ENCODE measurements at regions not wholly inside any gene's neighbourhood (a gene's known extent, or its start where the extent isn't known, plus 50 kb on each side); places are given as distances from the start of the nearest gene placed in this dataset.

DNA sequence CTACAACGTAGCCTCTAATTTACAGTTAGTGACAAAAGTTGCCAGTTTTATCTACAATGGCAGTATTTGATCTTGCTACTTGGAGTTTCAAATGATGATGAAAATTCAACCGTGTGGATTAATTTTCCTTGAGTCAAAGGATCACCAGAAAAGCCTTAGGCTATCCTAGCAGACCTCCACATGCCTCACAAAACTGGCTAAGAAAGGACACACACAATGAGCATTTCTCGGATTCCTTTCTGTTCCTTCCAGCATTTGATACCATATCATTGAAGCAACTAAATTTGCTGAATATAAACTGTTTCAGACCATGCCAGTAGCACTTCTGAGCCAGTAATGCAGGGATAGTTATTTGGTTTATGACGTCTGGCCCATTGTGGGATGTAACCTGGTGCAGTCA lies 587.4 kb upstream of the MDFIC2 start:
- no peak for DNase-seq

DNA sequence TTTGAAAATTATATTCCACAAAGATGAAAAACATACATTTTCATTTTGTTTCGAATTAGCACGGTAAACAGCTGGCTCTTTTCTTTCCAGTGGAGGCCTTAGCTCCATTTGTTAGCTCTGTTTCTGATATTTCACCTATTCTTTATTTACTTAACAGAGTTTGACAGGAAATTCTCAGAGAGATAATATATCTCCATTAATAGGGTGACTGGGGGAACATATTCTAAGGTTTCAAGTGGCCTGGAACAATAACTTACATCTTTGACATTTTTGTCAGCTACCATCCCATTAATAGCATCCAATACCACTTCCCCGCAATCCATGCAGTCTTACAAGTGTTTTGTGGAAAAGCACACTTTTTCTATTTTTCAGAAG lies 577.6 kb upstream of the MDFIC2 start:
- no peak for DNase-seq

DNA sequence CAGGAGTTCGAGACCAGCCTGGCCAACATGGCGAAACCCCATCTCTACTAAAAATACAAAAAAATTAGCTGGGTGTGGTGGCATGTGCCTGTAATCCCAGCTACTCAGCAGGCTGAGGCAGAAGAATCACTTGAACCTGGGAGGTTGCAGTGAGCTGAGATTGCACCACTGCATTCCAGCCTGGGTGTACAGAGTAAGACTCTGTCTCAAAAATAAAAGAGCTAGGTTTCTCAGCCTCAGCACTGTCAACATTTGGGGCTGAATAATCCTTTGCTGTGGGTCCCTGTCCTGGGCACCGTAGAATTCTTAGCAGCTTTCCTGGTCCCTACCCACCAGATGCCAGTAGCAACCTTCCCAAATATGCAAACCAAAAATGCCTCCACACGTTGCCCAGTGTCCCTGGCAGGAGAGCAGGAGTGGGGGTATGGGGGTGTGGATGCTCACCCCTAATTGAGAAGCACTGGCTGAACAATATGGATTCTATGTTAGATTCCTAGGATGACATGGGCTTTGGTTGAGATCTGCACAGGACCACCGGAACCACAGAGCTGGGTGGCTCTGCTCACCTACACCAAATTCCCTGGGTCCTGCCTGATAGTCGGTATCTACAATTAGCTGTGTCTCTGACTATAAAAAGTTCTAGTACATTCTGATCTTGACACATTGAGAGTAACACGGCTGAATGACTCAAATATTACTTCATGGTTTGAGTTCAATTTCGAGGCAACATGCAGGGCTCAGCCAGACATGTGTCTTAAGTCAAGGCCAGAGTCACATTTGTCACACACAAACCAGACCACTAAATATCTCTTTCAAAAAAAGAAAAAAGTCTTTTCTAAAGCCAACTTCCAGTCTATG lies 577.0 kb upstream of the MDFIC2 start:
- no peak for DNase-seq

DNA sequence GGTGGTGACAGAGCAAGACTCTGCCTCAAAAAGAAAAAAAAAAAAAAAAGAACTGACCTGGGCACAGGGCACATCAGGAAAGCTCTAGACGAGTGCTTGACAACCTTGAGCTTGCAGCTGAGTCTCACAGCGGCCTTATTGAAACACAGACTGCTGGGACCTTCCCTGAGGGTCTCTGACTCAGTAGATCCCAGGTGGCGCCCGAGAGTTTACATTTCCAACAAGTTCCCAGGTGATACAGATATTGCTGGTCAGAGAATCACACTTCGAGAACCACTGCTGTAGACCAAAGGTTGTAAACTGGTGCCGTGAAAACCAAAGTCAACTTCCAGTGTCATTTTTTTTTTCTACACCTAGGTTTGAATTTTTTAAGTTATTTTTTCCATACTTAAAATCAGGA lies 573.2 kb upstream of the MDFIC2 start:
- no peak for DNase-seq

DNA sequence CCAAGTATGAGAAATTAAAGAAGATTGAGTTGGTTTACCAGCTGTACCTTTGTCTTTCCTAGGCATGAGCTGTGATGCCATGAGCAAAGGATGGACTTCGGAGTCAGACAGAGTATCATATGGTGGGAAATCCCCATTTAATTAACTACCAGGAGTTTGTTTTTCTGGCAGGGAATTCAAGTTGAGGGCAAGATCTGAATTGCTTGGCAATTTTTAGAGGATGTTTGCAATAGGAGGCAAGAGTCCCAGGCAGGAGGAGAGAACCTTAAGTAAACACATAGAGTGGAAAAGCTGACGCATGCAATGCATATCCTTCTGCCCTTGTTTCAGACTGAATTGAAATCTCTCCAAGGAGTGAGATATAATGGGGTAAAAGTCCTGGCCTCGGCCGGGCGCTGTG lies 569.7 kb upstream of the MDFIC2 start:
- no peak for DNase-seq

DNA sequence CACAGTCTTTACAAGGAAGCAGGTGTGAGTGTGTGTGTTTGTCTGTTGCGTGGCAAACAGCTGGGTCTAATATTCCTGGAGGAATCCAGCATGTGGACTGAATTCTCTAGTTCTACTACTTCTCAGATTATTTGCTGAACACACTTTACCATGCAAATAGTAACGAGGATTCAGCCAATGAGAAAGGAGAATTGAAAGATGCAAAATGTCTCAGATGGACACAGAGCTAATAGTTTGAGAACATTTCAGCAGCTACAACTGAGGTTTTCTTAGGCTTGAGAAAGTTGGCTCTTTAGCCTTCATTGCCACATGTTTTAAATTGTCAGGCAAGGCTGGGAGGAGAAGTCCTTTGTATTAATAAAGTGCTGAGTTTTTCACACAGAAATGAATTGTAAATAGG lies 568.0 kb upstream of the MDFIC2 start:
- no peak for DNase-seq

DNA sequence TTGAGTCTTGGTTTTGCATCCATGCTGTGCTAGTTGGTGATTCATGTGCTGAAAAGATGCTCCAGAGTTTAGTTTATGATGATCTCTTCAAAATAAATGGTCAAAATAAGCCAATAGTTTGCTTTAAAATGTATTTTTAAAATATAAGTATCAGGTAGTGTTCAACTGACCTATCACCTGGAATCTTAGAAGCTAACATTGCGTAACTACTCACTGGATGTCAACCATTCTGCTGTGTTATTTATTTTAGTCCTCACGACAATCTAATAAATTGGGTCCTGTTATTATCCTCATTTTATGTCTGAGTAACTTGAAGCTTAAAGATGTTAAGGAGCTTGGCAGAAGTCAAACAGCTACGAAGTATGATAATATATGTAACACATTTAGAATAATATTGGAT lies 563.7 kb upstream of the MDFIC2 start:
- no peak for DNase-seq

DNA sequence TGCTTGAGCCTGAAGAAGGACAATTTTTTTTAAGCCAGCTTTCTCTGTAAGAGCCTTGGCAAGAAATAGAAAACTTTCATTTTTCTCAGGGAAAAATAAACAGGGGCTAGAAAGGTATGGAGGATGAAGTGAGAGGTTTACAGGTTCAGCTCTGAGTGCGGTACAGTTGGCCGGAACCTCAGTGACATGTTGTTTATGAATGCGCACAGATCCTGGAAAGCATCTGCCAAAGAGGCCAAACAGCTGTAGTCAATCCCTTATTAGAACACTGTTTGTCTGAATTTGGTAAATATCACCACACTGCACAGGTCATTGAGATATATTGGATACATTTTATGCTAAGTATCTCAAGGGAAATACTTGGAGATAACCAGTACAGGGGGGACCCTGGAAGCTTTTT lies 561.8 kb upstream of the MDFIC2 start:
- no peak for DNase-seq

DNA sequence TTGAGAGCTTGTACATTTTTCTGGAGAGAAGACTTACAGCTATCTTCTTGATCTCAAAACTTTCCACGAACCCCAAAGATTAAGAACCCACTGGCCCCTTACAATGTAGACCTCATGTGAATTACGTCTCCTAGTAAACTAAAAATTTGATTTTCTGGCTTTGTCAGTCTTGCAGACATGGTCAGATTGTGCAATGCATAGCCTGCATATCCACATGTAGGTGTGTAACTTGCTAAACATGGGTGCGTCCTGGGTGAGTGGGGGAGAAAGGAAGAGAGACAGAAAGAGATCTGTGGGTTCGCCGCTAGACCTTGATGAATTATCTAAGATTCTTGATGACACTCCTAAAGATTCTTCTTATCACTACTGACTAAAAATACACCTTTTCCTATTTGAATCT lies 561.2 kb upstream of the MDFIC2 start:
- DNase-seq: no peak

DNA sequence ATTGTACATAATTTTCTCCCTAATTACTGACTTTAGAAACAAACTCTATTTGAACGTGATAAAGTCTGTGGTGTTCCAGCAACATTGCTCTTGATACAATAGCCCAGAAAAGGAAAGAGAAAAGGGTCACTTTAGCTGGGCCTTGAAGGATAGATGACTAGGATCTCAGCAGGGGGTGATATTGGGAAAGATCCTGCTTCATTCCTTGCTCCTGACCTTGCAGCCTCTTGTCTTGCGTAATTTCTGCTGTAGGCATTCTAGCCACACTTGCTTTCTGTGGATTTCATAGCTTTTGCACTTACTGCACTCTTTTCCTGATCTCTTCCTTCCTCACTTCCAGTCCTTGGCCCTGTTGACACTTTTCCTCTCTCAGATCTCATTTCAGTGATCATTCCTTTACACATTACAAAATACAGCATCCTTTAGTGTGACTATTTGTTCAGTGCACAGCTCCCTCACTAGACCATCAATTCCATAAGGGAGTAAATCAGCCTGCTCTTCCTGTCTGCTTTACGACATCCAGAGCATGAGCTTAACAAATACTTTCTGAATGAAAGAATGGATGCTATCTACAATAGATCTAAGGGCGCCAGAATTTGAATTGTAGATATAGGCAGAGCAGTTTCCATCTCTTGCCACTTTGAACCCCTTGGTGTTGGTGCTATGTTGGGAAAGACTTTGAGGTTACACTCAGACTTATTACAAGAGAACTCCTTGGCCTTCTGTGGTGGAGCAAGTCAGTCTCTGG lies 559.6 kb upstream of the MDFIC2 start:
- no peak for DNase-seq

DNA sequence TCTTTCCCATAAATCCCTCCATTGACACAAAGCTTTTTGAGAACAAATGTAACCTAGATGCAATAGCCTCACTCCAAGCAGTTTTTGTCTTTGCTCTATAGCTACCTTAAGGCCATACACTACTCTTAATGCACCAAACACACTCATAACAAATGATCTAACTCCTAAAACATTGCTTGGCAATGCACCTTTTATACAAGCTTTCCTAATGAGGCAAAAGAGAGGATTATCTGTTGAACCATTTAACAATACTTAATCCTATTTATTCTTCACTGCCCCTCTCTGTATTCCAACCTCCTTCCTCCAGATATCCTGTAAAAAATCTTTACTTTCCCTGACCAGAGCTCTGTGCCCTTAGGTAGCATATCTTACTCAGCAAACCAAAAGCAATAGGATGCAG lies 558.1 kb upstream of the MDFIC2 start:
- DNase-seq: no peak

DNA sequence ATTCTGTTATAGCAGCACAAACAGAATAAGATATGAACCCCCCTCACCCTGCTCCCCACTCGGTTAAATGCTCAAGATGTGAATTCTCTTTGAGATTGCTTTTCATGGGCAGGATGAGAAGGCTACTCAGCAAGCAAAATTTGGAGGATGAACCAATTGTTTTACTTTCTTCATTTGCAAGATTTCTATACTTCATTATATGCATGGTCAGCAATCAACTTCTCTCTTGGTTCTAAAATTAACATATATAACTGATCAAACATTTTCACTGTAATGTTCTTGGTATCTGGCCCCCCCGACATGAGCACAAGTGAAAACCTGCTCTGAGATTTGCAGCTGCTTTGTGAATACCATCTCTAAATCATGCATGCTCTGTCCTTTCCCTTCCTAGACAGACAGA lies 556.1 kb upstream of the MDFIC2 start:
- DNase-seq: no peak

DNA sequence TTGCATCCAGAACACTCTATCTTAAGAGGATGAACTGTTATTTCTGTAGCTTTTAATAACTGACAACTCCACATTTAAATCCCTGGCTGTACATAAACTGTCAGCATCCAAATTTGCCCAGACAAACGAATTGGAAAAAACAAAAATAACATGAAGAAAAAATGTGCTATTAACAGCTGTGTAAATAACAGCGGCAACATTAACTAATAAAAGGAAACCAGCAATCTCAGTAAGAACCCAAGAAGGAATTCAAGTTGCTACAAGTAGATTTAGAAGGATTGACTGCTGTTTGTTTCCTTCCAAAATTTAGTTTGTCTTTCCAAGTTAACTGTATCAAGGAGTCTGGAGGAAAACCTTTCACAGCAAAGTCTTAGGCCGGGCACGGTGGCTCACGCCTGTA lies 550.6 kb upstream of the MDFIC2 start:
- DNase-seq: no peak

DNA sequence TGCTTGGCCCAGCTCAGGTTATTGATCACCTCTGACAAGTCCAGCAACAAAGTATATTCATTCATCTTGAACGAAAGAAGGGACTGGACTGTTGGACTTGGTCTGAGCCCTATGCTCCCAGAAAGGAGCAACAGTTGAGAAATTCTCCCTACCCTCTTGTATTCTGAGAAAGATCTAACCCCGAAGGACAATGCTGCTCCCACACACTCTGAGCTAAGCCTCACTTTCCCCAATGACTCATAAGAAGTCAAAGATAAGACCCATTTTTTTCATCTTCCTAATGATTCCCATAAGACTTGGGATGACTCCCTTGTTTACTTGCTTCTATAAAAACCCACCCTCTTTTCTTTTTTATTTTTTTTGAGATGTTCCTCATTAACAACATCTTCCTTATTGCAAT lies 549.4 kb upstream of the MDFIC2 start:
- no peak for DNase-seq

DNA sequence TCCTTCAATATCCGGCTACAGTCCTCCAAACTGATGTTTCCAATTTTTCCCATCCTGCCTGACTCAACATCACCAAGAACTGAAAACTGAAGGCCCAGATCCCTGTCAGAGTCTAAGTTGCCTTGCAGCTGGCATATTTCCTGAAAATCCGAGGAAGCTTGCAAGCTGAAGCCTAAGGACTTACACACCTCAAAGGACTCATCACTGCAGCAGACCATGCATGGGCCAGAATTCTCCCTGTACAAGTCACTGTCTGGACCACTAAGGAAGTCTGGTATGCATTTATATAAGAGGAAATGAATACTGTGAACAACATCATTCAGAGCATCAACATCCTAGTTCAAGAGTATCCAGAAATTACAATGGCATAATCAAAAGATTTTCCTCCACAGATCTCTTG lies 548.8 kb upstream of the MDFIC2 start:
- no peak for DNase-seq

DNA sequence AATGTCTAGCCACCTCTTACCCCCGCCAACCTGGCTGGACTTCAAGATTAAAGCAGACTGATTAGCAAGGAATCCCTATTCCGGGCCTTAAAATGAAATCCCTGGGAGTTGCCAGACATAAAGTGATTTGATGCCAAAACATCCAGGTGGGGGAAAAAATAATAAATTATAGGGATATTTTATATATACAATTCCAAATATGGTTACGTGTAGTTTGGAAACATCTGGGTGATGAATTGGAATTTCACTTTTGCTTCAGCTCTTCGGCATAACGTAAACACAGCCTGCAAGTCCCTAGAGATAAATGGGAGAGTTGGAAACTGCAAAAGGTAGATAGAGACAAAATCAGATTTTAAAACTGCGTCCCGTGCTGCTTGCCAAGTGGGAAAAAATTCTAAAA lies 545.5 kb upstream of the MDFIC2 start:
- DNase-seq: no peak

DNA sequence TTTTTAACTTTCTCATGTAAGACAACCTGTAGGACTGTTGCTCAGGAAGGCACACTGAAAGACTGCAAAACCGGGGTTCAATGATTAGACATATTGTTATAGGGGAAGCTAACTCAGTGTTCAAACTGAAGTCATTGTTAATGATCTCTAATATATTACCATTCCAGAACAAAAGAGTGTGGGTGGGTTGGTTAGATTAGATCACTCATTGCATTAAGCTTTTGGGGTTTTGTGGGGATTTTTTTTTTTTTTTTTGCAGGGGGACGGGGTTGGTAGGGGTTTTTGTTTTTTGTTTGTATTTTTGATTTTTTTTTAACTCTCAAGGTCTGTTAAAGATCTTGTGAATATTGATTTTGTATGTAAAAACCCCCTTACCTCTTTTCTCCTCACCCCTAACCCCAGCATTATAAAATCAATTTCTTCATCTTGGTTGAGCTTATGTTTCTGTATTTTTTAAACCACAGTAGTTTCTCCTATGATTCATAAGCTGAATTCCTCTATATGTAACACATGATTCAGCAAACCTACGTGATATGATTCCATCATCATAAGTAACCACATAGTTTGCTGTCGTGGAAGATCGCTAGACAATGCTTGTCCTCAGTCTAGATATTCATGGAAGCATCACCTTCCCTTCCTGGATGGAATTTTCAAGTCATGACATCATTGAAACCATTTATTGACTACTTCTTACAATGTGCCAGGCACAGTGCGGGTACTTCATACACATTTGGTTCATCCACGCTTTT lies 544.1 kb upstream of the MDFIC2 start:
- no peak for DNase-seq

DNA sequence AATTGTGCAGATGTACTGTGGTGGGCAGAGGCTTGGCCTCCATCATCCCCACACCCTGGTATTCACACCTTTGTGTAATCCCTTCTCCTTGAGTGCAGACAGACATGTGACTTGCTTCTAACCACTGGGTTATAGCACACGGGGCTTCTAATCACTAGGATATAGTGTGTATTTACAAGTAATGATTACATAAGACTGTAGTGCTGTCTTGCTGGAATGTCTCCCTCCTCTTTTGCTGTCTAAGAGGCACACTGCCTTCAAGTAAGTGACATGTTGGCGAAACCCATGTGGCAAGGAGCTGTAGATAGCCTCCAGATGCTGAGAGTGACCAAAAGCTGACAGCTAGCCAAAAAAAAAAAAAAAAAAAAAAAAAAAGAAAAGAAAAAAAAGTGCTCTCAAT lies 542.7 kb upstream of the MDFIC2 start:
- no peak for DNase-seq

DNA sequence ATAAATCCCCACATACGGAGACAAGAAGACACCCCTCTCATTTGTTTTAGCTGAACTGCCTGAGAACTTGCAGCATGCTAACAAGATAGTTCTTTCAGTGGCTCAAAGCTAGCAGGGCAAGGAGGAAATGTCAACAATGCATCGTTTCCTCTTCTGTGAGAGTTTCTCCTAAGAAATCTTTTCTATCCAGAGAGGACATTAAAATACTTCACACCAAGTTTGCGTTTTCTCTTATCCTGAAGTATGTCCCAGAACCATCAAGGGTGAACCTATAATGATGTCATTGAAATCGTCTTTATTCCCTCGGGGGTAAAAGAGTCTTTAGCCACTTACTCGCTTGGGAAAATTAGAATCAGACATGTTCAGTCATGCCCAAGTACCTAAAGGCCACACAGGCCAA lies 541.7 kb upstream of the MDFIC2 start:
- no peak for DNase-seq

DNA sequence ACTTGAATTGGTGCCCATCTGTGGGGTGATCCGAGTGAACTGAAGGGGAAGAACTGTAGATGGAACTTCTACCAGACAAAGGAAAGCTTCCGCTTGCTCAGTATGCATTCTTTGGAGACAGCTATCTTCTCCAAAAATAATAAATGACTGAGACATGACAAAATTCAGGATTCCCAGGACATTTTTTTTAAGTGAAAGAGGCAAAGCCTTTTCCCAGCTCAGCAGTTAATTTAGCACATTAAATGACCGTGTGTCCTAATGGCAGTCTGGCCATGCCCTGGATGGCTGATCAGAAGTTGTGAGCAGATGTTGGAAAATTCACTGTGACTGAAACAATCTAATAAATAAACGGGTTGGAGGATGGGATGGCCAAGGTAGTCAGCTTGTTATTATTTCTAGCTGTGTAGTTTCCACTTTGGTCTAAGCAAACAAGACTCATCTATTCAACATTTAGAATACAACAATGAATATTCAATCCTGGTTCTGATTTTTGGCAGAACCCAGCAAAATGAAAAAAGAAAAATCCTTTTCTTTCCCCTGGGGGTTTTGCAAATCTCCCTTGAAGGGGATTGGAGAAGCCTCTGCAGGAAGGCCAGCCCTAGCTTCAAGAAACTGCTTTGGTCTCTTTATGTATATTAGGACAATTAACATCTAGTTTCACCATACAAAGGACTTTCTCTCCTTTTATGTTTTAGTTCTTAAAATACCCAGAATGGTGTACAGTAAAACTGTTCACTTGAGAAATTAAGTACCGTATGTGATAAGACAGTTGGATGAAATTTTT lies 540.9 kb upstream of the MDFIC2 start:
- no peak for DNase-seq

DNA sequence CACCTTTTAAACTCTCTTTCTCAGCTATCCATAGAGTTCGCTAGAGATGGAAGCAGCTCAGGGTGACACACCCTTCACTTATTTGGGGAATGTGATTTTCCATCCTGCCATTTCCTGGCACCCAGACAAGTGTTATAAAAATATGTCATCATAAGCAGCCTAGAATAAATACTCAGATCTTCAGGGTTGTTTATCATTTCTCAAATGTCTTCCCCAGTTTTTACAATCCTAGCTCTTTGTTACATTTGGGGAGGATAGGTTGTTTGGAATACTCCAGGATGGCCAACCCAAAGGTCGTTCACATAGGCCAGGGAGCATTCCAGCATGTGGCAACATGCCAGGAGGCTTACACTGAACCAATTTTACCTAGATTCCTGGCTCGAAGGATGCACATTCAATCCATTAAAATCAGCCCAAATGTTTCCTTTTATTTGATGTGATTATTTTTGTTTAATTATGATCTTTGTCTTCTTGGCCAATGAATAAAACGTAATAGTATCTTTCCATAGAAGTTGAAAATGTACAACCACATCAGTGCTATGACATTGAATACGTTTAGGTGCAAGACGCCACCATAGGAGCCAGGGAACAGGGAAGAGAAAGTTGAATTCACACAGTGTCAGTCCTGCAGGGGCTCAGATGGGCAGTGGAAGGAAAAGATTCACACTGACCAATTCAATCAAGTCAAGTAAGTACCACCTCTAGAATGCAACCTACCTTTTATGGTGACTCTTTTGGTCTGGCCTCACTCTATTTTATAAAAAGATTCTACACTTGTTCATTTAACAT lies 537.7 kb upstream of the MDFIC2 start:
- no peak for DNase-seq
